Urothelium cell line (cell line): ENCODE measurements at regions not wholly inside any gene's neighbourhood (a gene's known extent, or its start where the extent isn't known, plus 50 kb on each side); places are given as distances from the start of the nearest gene placed in this dataset.
A peak's percentile ranks its signal among the peaks of the same experiment; 100 is the strongest.

Source experiments
- DNase-seq: peaks from one replicate; pipeline ENCODE4 v3.0.0; 2011; ENCODE audit warnings: low spot score, mixed read lengths
- FAIRE-seq: peaks from 2 replicates; lab custom pipeline; 2011; peaks lifted over from hg19 to GRCh38; lab: Jason Lieb, UNC

DNA sequence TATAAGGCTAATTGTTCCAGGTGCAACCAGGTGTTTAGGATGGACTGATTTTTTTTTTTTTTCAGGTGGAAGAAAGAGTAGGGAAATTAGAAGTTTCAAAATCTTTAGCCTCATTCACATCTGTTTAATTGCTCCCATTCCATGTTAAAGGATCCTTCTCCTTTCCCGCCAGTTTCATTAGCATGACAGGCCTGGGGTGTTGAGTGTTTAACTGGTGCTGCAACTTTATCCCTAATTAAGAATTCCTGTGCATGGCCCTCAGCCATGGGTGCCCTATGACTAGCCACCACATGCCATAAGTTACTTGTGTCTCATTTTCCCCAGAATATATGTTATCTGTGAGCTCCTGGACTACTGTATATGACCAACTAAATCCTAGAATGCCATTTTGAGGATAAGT lies 501.4 kb downstream of the NSUN3 start:
- DNase-seq: no peak
- no peak for FAIRE-seq

DNA sequence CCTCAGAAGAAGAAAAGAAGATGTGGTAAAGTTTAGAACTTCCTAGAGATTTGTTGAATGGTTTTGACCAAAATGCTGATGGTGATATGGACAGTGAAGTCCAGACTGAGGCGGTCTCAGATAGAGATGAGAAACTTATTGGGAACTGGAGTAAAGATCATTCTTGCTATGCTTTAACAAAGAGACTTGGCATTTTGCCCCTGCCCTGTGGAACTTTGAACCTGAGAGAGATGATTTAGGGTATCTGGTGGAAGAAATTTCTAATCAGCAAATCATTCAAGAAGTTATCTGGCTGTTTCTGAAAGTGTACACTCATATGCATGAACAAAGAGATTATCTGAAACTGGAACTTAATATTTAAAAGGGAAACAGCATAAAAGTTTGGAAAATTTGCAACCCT lies 505.2 kb downstream of the NSUN3 start:
- DNase-seq: no peak
- FAIRE-seq: no peak

DNA sequence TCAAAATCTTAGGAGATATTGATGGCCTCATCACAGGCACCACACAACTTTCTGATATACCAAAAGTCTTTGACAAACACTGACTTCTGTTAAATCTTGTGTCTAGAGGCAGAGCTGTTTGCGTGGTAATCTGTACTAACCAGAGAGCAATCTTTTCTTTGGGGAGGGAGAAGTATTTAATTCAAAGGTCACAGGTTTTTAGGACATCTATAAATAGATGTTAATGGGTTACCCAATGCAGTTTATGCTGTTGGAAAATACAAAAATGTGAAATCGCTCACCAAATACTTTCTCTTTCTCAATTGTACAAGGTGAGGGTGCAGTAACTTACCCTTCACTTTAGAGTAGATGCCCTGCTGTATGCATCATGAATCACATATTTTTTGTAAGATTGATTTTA lies 510.5 kb downstream of the NSUN3 start:
- DNase-seq (no peak), FAIRE-seq (no peak)

DNA sequence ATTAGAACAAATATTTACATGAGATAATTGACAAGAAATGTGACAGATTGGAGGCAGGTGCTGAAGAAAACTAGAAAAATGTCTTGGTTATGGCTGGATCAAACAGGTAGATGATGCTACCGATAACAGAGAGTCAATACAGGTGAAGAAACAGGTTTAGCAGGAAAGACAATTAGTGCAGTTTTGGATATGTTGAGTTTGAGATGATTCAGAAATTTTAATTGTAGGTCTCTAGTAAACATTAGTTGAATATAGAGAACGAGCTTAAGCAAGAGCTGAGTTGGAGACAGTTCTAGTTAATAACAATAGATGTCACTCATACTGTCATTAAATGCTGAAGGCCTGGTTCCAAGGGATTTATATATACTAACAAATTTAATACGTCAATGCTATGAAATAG lies 524.4 kb downstream of the NSUN3 start:
- no peak for FAIRE-seq
- no peak for DNase-seq

DNA sequence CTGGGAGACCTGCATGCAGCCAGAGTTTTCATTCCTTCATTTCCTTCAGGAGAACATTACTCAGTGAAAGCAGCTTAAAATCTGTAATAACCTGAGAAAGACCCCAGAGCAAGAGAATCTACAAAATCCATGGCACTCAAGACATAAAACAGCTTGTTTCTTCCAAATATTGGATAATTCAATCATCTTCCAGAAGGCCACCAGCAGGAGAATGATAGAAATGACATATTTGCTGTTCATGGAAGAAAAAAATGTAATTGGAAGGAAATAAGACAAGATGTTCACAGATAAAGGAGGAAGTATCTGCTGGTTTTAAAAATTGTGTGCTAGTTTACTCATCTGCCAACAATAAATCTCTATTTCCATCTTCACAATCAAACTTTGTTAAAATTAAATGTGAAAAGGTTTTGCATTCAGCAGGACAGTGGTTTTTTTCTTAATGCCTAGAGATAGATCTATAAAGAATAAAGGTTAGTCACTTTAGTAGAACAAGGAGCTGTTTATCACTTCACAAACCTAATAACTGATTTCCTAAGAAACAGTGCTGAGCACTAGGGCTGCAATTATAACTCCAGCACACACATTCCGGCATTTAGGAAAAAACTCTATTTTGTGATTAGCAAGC lies 530.8 kb downstream of the NSUN3 start:
- DNase-seq: no peak
- no peak for FAIRE-seq

DNA sequence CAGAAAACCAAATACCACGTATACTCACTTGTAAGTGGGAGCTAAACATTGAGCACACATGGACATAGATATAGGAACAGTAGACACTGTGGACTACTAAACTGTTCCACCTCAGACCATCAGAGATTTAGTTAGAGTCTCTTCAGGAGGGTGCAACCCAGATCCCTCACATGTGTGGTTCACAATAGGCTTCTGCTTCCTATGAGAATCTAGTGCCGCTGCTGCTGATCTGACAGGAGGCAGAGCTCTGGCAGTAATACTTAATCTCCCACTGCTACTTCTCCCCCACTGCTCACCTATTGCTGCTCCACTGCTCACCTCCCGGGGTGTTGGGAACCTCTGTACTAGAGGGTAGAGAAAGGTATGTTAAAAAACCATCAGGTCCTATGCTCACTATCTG lies 533.3 kb downstream of the NSUN3 start:
- DNase-seq (no peak), FAIRE-seq (no peak)

DNA sequence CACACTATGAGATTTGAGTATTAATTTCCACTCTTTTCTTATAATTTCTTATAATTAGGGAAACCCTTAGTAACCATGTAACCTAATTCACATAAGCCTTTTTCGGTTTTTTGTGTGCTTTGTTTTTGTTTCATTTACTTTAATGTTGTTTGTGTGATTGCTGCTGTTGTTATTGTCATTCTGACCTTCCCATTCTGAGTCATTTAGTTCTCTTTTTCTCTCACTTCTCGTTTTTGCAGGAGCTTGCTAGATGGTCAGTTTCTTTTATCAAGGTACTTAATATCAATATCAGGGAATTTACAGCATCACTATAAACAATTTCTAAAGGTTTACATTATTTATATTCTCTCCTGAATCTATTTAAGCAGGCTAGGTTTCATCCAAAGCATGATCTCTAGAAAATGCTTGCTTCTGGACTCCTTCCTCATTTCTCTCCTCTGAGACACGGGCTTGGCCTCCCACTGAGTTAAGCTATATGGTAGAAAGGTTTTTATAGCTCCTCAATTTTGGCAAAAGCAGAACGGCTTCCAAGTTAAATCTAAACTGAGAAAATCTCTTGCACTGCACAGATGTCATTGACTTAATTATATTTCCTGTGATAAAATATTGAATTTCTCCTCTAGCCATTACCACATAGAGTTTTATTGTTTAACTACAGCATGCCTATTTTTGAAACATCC lies 534.2 kb downstream of the NSUN3 start:
- FAIRE-seq (no peak), DNase-seq (no peak)

DNA sequence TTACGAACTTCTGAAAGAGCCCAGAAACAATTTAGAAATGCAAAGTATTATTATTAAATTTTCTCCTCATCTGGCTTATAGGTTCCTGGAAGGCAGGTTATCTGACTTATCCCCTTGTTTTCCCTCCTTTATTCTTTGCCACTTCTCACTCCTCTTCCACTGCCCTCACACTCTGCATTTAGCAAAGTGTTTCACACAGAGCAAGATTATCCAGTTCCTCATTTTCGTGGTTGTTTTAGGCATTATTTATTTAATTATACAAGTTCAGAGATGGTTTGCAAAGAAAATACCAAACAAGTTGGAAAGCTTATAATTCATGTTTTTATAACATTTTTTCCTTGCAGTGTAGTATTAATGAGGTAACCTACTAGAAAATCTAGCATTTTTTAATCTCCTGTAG lies 544.9 kb downstream of the NSUN3 start:
- FAIRE-seq: no peak

DNA sequence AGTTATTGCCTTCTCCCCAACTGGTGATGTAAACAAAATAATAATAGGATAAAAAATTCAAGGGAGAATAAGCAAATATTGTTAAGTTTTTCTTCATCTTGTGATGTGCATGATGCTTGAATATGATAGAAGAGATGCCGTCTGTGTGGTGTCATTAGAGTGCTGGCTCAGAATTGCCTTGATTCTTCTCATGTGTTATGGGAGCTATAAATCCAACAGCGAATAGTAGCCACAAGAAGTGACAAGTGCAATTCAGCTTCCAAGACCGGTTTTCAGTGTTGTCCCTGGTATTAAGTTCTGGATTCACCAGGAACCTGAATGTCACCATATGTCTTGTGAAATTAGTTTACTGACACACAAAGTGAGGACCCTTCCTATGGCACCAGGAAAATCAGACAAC lies 547.0 kb downstream of the NSUN3 start:
- DNase-seq (no peak), FAIRE-seq (no peak)

More for the DNA sequence above, 544.9 kb downstream of the NSUN3 start:
- DNase-seq: no peak

DNA sequence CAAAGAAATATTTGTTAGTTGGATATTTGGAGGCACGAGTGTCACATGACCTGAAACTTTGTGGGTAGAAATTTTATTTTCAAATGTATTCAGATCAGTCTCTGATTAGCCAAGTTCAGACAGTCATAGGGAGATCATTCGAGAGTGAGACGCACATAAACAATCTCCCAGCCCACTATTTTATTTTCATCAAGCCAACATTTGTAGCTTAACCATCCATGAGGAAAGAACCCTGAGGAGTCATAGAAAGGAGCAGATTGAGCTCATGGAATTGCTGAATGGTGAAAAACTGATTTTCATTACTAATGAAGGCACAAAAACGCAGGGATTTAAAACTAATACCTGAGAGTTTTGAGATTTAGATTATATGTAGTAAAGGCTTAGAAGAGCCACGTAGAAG lies 548.7 kb downstream of the NSUN3 start:
- DNase-seq (no peak), FAIRE-seq (no peak)

DNA sequence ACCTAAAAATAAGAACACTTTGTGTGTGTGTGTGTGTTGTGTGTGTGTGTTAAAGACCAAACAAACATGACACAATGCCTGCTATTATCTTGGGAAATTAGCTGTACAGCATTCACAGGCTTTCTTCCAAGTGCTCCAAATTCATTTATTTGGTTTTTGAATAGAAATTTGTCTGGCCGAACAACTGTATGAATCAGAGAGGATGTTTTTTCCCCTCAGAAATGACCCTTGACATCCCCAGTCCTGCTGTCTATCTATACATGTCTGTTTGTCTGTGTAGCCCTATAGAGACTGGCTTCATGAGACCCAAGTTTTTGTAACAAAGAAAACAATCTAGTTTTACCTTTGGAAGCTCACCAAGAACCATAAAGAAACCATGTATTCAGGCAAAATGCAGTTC lies 549.8 kb downstream of the NSUN3 start:
- DNase-seq (no peak), FAIRE-seq (no peak)

DNA sequence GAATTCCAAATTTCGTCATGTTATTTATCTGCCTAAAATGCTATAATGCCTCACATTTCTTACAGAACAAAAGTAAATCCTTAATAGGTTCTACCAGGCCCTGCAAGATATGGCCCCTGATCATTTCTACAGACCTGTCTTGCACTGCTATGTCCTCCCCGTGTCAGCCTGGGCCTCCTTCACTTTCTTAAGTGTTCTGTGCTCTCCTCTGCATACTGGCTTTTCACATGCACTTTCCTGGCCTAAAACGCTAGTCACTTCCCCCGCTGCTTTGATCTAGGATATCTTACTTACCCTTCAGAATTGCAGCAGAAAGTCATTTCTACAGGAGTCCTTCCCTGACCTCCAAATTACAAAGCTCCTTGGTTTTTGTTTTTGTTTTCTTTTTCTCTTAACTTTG lies 551.3 kb downstream of the NSUN3 start:
- no peak for FAIRE-seq
- no peak for DNase-seq

DNA sequence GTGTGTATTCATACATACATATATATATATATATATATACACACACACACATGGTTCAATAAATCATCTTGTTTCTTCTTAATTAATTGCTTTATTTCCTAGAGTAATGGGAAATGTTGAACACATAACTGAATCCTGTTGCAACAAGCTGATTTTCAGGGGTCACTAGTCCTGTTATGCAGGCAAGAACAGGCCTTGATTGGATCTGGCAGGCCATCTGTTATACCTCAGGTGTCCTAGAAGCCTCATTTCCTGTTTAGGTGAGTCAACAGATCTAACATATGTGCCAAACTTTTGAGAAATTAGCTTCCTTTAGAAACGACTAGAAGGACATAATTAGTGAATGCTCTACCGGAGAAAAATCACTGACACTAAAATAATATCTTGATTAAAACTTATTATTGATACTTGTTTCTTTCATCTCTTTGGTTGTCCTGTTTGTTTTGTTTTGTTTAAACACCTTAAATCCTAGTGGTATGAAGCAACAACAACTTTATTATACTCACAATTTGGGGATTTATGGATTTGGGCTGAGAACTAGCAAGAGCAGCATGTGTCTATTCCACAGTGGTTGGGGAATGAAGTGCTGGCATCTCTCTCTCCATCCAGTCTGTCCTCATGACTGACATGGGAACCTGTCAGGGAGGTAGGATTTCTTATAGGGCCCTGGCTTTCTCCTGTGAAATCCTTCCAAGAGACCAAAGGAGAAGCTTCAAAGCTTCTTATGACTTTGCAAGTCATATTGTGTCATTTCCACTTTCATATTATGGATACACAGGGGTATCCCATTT lies 552.6 kb downstream of the NSUN3 start:
- FAIRE-seq: no peak
- DNase-seq: no peak

DNA sequence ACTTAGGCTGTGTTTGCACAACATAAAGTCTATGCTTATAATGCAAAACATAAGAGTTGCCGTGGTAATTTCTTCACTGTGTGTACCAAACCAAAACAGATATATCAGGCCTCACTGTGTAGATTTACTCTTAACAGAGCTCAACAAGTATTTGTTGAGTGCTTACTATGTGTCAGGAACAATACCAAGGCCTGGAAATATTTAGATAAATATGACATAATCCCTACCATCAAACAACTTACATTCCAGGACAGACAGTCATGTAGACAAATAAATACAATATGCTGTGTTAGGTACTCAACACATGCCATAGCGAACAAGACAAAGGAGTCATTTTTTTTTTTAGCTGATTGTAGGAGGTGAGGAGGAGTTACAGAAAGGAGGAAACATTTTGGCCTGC lies 554.0 kb downstream of the NSUN3 start:
- peak; percentile 30 for DNase-seq
- no peak for FAIRE-seq

DNA sequence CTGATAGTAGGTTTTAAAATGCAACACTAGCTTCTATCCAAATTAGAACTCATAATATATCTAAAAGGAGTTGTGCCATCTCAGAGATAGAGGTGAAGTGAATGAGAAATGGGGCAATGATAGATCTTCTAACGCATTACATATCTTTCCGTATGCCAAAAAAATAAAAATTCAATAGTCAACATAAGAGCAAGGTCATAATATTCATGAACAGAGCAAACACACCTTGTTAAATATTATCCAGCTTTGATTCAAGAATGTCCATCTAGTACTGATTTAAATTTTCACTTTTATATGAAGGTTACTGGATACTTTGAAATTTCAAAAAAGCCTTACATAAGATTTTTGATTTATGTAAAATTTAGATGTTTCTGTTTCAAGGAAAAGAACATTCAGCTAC lies 554.5 kb downstream of the NSUN3 start:
- FAIRE-seq: peak; percentile 46
- no peak for DNase-seq

DNA sequence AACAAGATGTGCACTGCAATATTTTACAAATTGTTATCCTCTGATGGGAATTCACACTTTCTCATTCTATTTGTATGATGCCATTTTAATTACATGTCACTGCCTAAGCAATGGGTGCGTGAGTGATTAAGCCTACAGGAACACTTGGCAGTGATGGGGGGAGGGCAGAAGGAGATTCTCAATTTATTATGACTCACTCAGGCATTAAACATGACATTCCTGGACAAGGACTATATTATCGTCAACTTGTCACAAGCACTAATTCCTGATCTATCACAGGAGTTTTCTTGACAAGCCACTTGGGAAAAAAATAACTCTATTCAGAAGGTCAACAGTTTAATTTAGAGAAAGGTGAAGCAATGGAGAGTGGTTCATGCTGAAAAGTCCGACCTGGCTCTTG lies 556.8 kb downstream of the NSUN3 start:
- DNase-seq (peak; percentile 20), FAIRE-seq (no peak)

DNA sequence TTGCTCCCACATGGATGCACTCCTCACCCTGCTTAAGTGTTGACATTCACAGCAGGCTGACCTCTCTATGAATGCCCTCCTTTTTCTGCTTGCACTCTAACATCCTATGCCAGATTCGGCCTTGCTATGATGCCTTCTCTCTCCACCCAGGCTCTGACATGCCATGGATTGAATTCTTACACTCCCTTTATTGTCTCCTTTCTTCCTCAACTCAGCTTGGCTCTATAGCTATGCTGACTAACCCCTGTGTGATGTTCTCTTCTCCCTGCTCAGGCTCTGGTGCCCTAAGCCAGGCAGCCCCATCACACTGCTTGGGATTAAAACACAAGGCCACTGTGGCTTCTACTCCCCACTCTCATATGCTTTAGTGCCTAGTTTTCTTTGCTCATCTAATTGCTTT lies 563.7 kb downstream of the NSUN3 start:
- no peak for DNase-seq
- no peak for FAIRE-seq

DNA sequence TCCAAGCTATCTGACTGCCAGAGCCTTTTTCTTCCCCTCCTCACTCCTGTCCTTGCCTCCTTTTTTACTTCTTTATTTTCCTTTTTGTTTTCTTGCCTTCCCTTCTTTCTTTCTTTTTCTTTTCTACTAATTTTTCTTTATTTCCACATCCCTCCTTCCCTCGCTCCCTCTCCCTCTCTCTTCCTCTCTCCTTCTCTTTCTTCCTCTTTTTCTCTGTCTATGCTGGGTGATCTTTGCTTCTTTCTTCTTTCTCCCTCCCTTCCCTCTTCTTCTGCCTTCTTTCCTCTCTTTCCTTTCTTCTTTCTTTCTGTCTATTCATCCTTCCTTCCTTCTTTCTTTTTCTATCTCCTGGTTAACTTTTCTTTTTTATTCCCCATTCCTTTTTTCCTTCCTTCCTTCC lies 564.8 kb downstream of the NSUN3 start:
- FAIRE-seq: no peak
- no peak for DNase-seq

DNA sequence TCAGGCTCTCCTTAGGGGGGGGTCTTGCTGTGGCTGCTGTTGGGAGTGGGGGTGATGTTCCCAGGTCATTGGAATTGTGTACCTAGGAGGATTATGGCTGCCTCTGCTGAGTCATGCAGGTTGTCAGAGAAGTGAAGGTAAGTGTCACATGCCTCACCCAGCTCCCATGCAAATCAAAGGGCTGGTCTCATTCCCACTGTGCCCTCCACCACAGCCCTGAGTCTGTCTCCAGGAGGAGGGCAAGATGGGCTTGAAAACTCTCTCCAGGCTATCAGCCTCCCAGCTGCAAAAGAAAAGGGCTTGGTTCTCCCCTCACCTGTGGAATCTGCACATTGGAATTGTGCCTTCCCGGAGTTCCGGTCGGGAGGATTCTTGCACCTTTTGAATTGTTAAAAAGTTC lies 580.5 kb downstream of the NSUN3 start:
- no peak for DNase-seq
- no peak for FAIRE-seq

DNA sequence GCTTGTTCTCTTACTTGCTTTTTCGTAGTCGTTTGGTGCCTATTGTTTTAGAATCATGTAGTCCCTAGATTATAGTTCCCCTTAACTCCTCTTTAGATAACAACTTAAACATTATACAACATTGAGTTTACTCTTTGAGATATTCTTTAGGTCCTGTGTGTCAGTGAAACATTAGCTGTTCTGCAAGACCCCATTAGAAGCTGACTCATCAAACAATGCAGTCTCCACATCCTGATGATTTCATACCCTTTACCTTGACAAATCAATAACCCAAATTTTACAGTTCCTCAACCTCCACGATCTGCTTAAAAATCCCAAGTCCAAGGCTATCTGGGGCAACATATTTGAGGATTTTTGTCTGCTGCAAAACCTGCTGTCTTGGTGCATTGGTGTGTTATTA lies 582.9 kb downstream of the NSUN3 start:
- FAIRE-seq (no peak), DNase-seq (no peak)

DNA sequence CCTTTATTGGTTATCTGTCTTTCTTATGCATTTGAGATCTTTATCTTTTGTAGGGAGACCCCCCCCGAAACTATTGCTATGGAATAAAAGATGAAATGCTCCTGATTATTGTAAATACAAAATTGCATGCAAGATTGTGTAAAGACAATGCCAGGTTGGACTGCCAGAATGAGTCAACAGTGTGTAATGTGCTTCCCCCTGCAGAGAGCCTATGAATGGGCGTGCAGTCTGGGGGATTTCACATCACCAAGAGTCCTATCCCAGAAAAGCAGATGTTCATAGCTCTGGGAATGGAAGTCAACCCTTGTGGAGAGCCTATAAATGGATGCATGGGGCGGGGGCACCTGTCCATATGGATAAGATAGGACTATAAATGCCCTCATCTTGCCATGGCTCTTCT lies 584.3 kb downstream of the NSUN3 start:
- FAIRE-seq (no peak), DNase-seq (no peak)
